ENCODE measurements at regions not wholly inside any gene's neighbourhood (a gene's known extent, or its start where the extent isn't known, plus 50 kb on each side); places are given as distances from the start of the nearest gene placed in this dataset.

GRCh38 chr17:71625330-71625729 is 495.5 kb upstream of the SOX9 start:
- TF ChIP-seq, protein P1, sequence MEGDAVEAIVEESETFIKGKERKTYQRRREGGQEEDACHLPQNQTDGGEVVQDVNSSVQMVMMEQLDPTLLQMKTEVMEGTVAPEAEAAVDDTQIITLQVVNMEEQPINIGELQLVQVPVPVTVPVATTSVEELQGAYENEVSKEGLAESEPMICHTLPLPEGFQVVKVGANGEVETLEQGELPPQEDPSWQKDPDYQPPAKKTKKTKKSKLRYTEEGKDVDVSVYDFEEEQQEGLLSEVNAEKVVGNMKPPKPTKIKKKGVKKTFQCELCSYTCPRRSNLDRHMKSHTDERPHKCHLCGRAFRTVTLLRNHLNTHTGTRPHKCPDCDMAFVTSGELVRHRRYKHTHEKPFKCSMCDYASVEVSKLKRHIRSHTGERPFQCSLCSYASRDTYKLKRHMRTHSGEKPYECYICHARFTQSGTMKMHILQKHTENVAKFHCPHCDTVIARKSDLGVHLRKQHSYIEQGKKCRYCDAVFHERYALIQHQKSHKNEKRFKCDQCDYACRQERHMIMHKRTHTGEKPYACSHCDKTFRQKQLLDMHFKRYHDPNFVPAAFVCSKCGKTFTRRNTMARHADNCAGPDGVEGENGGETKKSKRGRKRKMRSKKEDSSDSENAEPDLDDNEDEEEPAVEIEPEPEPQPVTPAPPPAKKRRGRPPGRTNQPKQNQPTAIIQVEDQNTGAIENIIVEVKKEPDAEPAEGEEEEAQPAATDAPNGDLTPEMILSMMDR (IDR thresholded peaks at IDR 0.05): no peak
- TF ChIP-seq POLR2A (IDR thresholded peaks at IDR 0.05): no peak

Measured in Peyer's patch (tissue), 4 donors.